GM12878 (cell line): ENCODE measurements at regions not wholly inside any gene's neighbourhood (a gene's known extent, or its start where the extent isn't known, plus 50 kb on each side); places are given as distances from the start of the nearest gene placed in this dataset.

ENCODE experiments used
- ATAC-seq: fragments of 200-7000 bp; cut with Tn5 transposase; 3 replicates; pipeline ENCODE4 v1.9.1; 2020; ENCODE audit warnings: mild to moderate bottlenecking, moderate library complexity
- BruUV-seq: library from RNA; stranded (reverse); fragments of 400-500 nt; replicated peaks from 2 replicates; lab custom pipeline; 2021; lab: Mats Ljungman, UMichigan
- CTCF ChIA-PET: fragments of 300-600 bp; sonication (Branson Sonifier 250); formaldehyde crosslinking; extraction: SDS; loops from one replicate; lab custom pipeline; 2021; ENCODE audit warnings: inconsistent platforms; lab: Yijun Ruan, JAX
- POLR2A ChIA-PET: fragments of 350-600 bp; formaldehyde crosslinking; extraction: SDS; loops from one replicate; lab custom pipeline; 2021; ENCODE audit warnings: inconsistent platforms; lab: Charles Lee
- RAD21 ChIA-PET: fragments of 300-600 bp; sonication (Branson Sonifier 250); formaldehyde crosslinking; loops from one replicate; lab custom pipeline; 2023; ENCODE audit warnings: antibody characterized with exemption; ENCODE audit not compliant: unreplicated experiment; lab: Charles Lee
- SMC1A ChIA-PET: fragments of 300-600 bp; sonication (Branson Sonifier 250); formaldehyde crosslinking; loops from one replicate; lab custom pipeline; 2023; ENCODE audit not compliant: unreplicated experiment, uncharacterized antibody; lab: Charles Lee
- DNase-seq: peaks from one replicate; pipeline ENCODE4 v3.0.0-alpha.2; 2011; ENCODE audit warnings: low read depth, low spot score
- FAIRE-seq: peaks from 3 replicates; lab custom pipeline; 2011; peaks lifted over from hg19 to GRCh38; lab: Jason Lieb, UNC
- H2AFZ ChIP-seq: 2 replicates; pipeline ENCODE4 v1.6.0; 2011; ENCODE audit warnings: low read depth, low read length, control low read depth; ENCODE audit not compliant: control insufficient read depth
- H3K27ac ChIP-seq: 2 replicates; pipeline ENCODE4 v1.5.1; 2011; ENCODE audit warnings: control low read depth; ENCODE audit not compliant: control insufficient read depth, insufficient read depth
- H3K27me3 ChIP-seq, 2 experiments: replicated peaks in 1 of 2; 2 replicates each; pipeline versions ENCODE4 v1.6.0 to v1.6.1; 2011; ENCODE audit warnings: low read length in 1 of 2; ENCODE audit not compliant: control insufficient read depth in 2 of 2, insufficient read depth in 2 of 2
- H3K36me3 ChIP-seq, 2 experiments: 2 replicates each; pipeline ENCODE4 v1.5.1; 2011; ENCODE audit warnings: low read length in 1 of 2; ENCODE audit not compliant: control insufficient read depth in 2 of 2, insufficient read depth in 2 of 2
- H3K4me1 ChIP-seq: 2 replicates; pipeline ENCODE4 v1.6.1; 2011; ENCODE audit warnings: mild to moderate bottlenecking, low read length, moderate library complexity, mixed read lengths; ENCODE audit not compliant: control insufficient read depth, insufficient read depth
- H3K4me2 ChIP-seq: 2 replicates; pipeline ENCODE4 v1.6.0; 2011; ENCODE audit warnings: control low read depth; ENCODE audit not compliant: control insufficient read depth, insufficient read depth
- H3K4me3 ChIP-seq: fragments of 200-600 bp; sonication (generic); 2 replicates; pipeline ENCODE4 v1.5.1; 2016
- H3K79me2 ChIP-seq: 2 replicates; pipeline ENCODE4 v1.6.0; 2011; ENCODE audit warnings: low read length; ENCODE audit not compliant: control insufficient read depth, insufficient read depth
- H3K9ac ChIP-seq: 2 replicates; pipeline ENCODE4 v1.8.0; 2011; ENCODE audit warnings: low read length, control low read depth, mixed read lengths; ENCODE audit not compliant: control insufficient read depth, insufficient read depth
- H3K9me3 ChIP-seq: replicated peaks from 3 replicates; pipeline ENCODE4 v1.5.1; 2011; ENCODE audit warnings: mild to moderate bottlenecking, low read length; ENCODE audit not compliant: control insufficient read depth, insufficient read depth
- H4K20me1 ChIP-seq: 2 replicates; pipeline ENCODE4 v1.6.0; 2011; ENCODE audit not compliant: control insufficient read depth, insufficient read depth
- BCL3 ChIP-seq: IDR thresholded peaks from 2 replicates; pipeline ENCODE4 v1.6.1; 2011; ENCODE audit warnings: borderline replicate concordance, low read depth, mild to moderate bottlenecking, moderate library complexity, low read length; ENCODE audit not compliant: insufficient read depth, poor library complexity, severe bottlenecking
- CBX5 ChIP-seq: sonication (generic); IDR thresholded peaks from 2 replicates; pipeline ENCODE4 v1.6.1; 2016; ENCODE audit warnings: low read depth, moderate library complexity, mild to moderate bottlenecking, inconsistent platforms
- EGR1 ChIP-seq, 2 experiments: IDR thresholded peaks; 1 replicate in 1 of 2; 2 replicates in 1 of 2; pipeline ENCODE4 v1.6.1; 2011 to 2012; ENCODE audit warnings: low read depth in 2 of 2, low read length in 2 of 2, borderline replicate concordance in 1 of 2, mild to moderate bottlenecking in 1 of 2, moderate library complexity in 1 of 2
- HDAC2 ChIP-seq: fragments of 200-600 bp; sonication (generic); IDR thresholded peaks from 2 replicates; pipeline ENCODE4 v1.6.1; 2017
- HDGF ChIP-seq: fragments of 450-650 bp; IDR thresholded peaks from 2 replicates; pipeline ENCODE4 v1.6.1; 2016; ENCODE audit warnings: antibody characterized with exemption
- KLF5 ChIP-seq: fragments of 450-650 bp; IDR thresholded peaks from 2 replicates; pipeline ENCODE4 v1.6.1; 2014; ENCODE audit warnings: mild to moderate bottlenecking; ENCODE audit not compliant: partially characterized antibody
- NFYB ChIP-seq: IDR thresholded peaks from 2 replicates; pipeline ENCODE4 v1.6.1; 2011; ENCODE audit warnings: low read depth, mild to moderate bottlenecking, low read length, improper control_type of control experiment, moderate library complexity; ENCODE audit not compliant: insufficient read depth
- NR2F1 ChIP-seq: fragments of 450-650 bp; conservative IDR thresholded peaks from 2 replicates; pipeline ENCODE4 v1.6.1; 2017; ENCODE audit warnings: mild to moderate bottlenecking
- RAD21 ChIP-seq: IDR thresholded peaks from 2 replicates; pipeline ENCODE4 v1.6.1; 2011; ENCODE audit warnings: mild to moderate bottlenecking, low read depth, low read length, moderate library complexity; ENCODE audit not compliant: insufficient read depth
- SKIL ChIP-seq: fragments of 450-650 bp; IDR thresholded peaks from 2 replicates; pipeline ENCODE4 v1.6.1; 2017; ENCODE audit warnings: mild to moderate bottlenecking, low read depth, inconsistent platforms; ENCODE audit not compliant: poor library complexity, severe bottlenecking
- TAF1 ChIP-seq: IDR thresholded peaks from 2 replicates; pipeline ENCODE4 v1.6.1; 2011; ENCODE audit warnings: mild to moderate bottlenecking, low read depth, low read length, borderline replicate concordance
- USF2 ChIP-seq: IDR thresholded peaks from 2 replicates; pipeline ENCODE4 v1.6.1; 2011; ENCODE audit warnings: low read depth, low read length, improper control_type of control experiment, borderline replicate concordance
- YBX1 ChIP-seq: fragments of 450-650 bp; IDR thresholded peaks from 2 replicates; pipeline ENCODE4 v1.6.1; 2016; ENCODE audit warnings: antibody characterized with exemption
- ZBTB11 ChIP-seq: fragments of 450-650 bp; formaldehyde crosslinking; IDR thresholded peaks from 2 replicates; pipeline ENCODE4 v1.5.0; 2022; ENCODE audit warnings: mild to moderate bottlenecking, missing genetic modification characterization
- ZNF24 ChIP-seq: fragments of 450-650 bp; IDR thresholded peaks from 2 replicates; pipeline ENCODE4 v1.6.1; 2017; ENCODE audit warnings: antibody characterized with exemption, mild to moderate bottlenecking
- WGBS: methylation state at CpG from one replicate; pipeline ENCODE4 v1.1.6; 2016; ENCODE audit warnings: low lambda C conversion rate; ENCODE audit not compliant: insufficient replicate concordance, insufficient coverage; ENCODE audit errors: missing lambda C conversion rate; 5-methylcytosine and 5-hydroxymethylcytosine counted together
- in situ Hi-C: fragments of 300-500 bp; cut with MboI; formaldehyde crosslinking; loops from 9 replicates; pipeline ENCODE4 v1.14.3; 2018; ENCODE audit warnings: mixed read lengths
- intact Hi-C: fragments of 100-400 bp; cut with micrococcal nuclease; formaldehyde crosslinking; loops from one replicate; pipeline ENCODE4 v1.14.2; 2022; ENCODE audit not compliant: unreplicated experiment

- TF ChIP-seq EGR1 (IDR thresholded peaks at IDR 0.05; ENCODE audit: borderline replicate concordance in 1 of 2, low read depth in 2 of 2, low read length in 2 of 2) (no peak), SKIL (no peak), NFYB (no peak)
Observed at GRCh38 chr2:129741623-129742022, 237.8 kb upstream of the RAB6C start (continued).

GRCh38 chr2:129742415-129743180, 236.9 kb upstream of the RAB6C start:
- no TSS peak for BruUV-seq
- intact Hi-C loops, result no loop called here
- in situ Hi-C loops, result no loop called here
- no peak for TF ChIP-seq HDGF
- no peak for TF ChIP-seq ZNF24
- TF ChIP-seq NR2F1, result no peak
- TF ChIP-seq ZBTB11, result no peak
- TF ChIP-seq BCL3, result no peak
- TF ChIP-seq HDAC2, result no peak
- TF ChIP-seq USF2, result no peak
- no peak for TF ChIP-seq TAF1
- no peak for TF ChIP-seq YBX1
- no peak for TF ChIP-seq RAD21
- no peak for TF ChIP-seq CBX5
- no peak for TF ChIP-seq KLF5
- TF ChIP-seq, all 136 proteins: peak for 0
- no peaks in the 10 kb centered on the region for H3K4me1 ChIP-seq
- FAIRE-seq (no peak), ATAC-seq (no peak), DNase-seq (no peak)
- RAD21 ChIA-PET, result no interaction called here
- SMC1A ChIA-PET, result no interaction called here
- POLR2A ChIA-PET, result no interaction called here
- H3K9ac ChIP-seq, result no peak overlapping the region
- H3K4me3 ChIP-seq, result no peak overlapping the region
- CTCF ChIA-PET, result no interaction called here
- H3K27ac ChIP-seq, result no peak overlapping the region
- no peaks in the 10 kb centered on the region; the same call in 2 of the 3 replicates for H3K9me3 ChIP-seq
- no peak overlapping the region for H3K4me2 ChIP-seq
- H3K36me3 ChIP-seq, result no peaks in the 10 kb centered on the region
- no peaks in the 10 kb centered on the region for H3K79me2 ChIP-seq
- no peaks in the 10 kb centered on the region for H4K20me1 ChIP-seq
- H2AFZ ChIP-seq, result no peak overlapping the region
- H3K27me3 ChIP-seq, result no peaks in the 10 kb centered on the region
- 49% methylated on average over 23 of the region's 23 CpGs for WGBS
